MM.1S (cell line): ENCODE measurements at regions not wholly inside any gene's neighbourhood (a gene's known extent, or its start where the extent isn't known, plus 50 kb on each side); places are given as distances from the start of the nearest gene placed in this dataset.

ENCODE experiments used
- DNase-seq: peaks from one replicate; pipeline ENCODE4 v3.0.0-alpha.2; 2015
- H2AFZ ChIP-seq: fragments of 300-600 bp; sonication (generic); 2 replicates; pipeline ENCODE4 v1.6.0; 2016; ENCODE audit warnings: antibody characterized with exemption, low read length
- H3F3A ChIP-seq: fragments of 300-600 bp; sonication (generic); 2 replicates; pipeline ENCODE4 v1.6.1; 2016; ENCODE audit warnings: mild to moderate bottlenecking, antibody characterized with exemption, low read length, moderate library complexity, mixed read lengths; ENCODE audit not compliant: insufficient read depth
- H3K27ac ChIP-seq: fragments of 300-600 bp; sonication (generic); 2 replicates; pipeline ENCODE4 v1.5.1; 2016; ENCODE audit warnings: mild to moderate bottlenecking, low read length
- H3K27me3 ChIP-seq: fragments of 300-600 bp; sonication (generic); replicated peaks from 2 replicates; pipeline ENCODE4 v1.6.0; 2016; ENCODE audit warnings: low read length; ENCODE audit not compliant: insufficient read depth
- H3K36me3 ChIP-seq: fragments of 300-600 bp; sonication (generic); replicated peaks from 2 replicates; pipeline ENCODE4 v1.6.1; 2016; ENCODE audit warnings: mild to moderate bottlenecking, low read length, mixed read lengths; ENCODE audit not compliant: insufficient read depth
- H3K4me1 ChIP-seq: fragments of 300-600 bp; sonication (generic); 2 replicates; pipeline ENCODE4 v1.6.1; 2016; ENCODE audit warnings: low read length, mixed read lengths
- H3K4me2 ChIP-seq: fragments of 300-600 bp; sonication (generic); 2 replicates; pipeline ENCODE4 v1.6.0; 2016; ENCODE audit warnings: low read depth, low read length
- H3K4me3 ChIP-seq: fragments of 300-600 bp; sonication (generic); 2 replicates; pipeline ENCODE4 v1.5.1; 2016; ENCODE audit warnings: low read length, mixed read lengths
- H3K79me2 ChIP-seq: fragments of 300-600 bp; sonication (generic); 2 replicates; pipeline ENCODE4 v1.6.1; 2016; ENCODE audit warnings: mixed run types, low read length, mixed read lengths
- H3K9ac ChIP-seq: fragments of 300-600 bp; sonication (generic); 2 replicates; pipeline ENCODE4 v1.6.1; 2016; ENCODE audit warnings: low read length, mixed read lengths
- H3K9me2 ChIP-seq: fragments of 300-600 bp; sonication (generic); replicated peaks from 2 replicates; pipeline ENCODE4 v1.6.1; 2016; ENCODE audit warnings: mild to moderate bottlenecking, low read length, mixed read lengths; ENCODE audit not compliant: insufficient read depth
- H3K9me3 ChIP-seq: fragments of 300-600 bp; sonication (generic); replicated peaks from 2 replicates; pipeline ENCODE4 v1.6.1; 2016; ENCODE audit warnings: mild to moderate bottlenecking, low read length, mixed read lengths; ENCODE audit not compliant: insufficient read depth
- H4K20me1 ChIP-seq: fragments of 300-600 bp; sonication (generic); 2 replicates; pipeline ENCODE4 v1.6.1; 2016; ENCODE audit warnings: mild to moderate bottlenecking, low read length, moderate library complexity, mixed read lengths; ENCODE audit not compliant: insufficient read depth
- CTCF ChIP-seq: fragments of 300-600 bp; sonication (generic); IDR thresholded peaks from 2 replicates; pipeline ENCODE4 v1.5.1; 2016; ENCODE audit warnings: antibody characterized with exemption, low read length, mixed read lengths
- EZH2 ChIP-seq: fragments of 300-600 bp; sonication (generic); optimal IDR thresholded peaks from 2 replicates; pipeline ENCODE3; 2017; ENCODE audit warnings: low read depth, mild to moderate bottlenecking, antibody characterized with exemption, low read length, mixed read lengths
- EZH2phosphoT487 ChIP-seq: fragments of 300-600 bp; sonication (generic); IDR thresholded peaks from 2 replicates; pipeline ENCODE4 v1.6.1; 2018; ENCODE audit warnings: antibody characterized with exemption, low read length

DNA sequence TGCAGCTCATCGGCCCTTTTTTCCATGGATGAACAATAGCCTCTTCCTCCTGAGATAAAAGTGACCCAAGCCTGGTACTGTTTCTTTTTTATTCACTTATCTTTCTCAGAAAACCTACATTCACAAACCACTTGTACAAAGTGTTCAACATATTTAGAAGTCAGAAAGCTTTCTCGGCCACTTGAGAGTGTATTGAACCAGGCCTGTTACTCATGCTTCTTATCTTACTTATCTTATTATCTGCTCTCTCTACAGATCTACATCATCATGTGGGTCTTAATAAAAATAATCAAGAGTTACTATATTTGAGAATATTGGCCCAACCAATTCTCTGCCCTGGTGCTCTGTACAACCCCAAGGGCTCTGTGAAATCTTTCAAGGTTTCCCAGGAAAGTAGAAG is 242.1 kb downstream of the MREG start:
- H3F3A ChIP-seq, result no peaks in the 10 kb centered on the region
- no peaks in the 10 kb centered on the region for H3K9me3 ChIP-seq
- no peak for DNase-seq
- H3K27me3 ChIP-seq, result no peaks in the 10 kb centered on the region
- no peak overlapping the region for H3K4me2 ChIP-seq
- no peaks in the 10 kb centered on the region for H3K79me2 ChIP-seq
- TF ChIP-seq EZH2 (no peak), CTCF (no peak), EZH2phosphoT487 (no peak)
- no peak overlapping the region for H3K9ac ChIP-seq
- H3K9me2 ChIP-seq, result no peaks in the 10 kb centered on the region
- H4K20me1 ChIP-seq, result no peaks in the 10 kb centered on the region
- no peak overlapping the region for H3K4me3 ChIP-seq
- H3K36me3 ChIP-seq, result no peaks in the 10 kb centered on the region
- no peak overlapping the region for H3K27ac ChIP-seq
- H2AFZ ChIP-seq, result no peak overlapping the region
- no peaks in the 10 kb centered on the region for H3K4me1 ChIP-seq

- H3K9me3 ChIP-seq, result no peaks in the 10 kb centered on the region
- TF ChIP-seq EZH2 (no peak), CTCF (no peak), EZH2phosphoT487 (no peak)
- no peaks in the 10 kb centered on the region for H3K9me2 ChIP-seq
- H3K9ac ChIP-seq, result no peak overlapping the region
- no peak overlapping the region for H2AFZ ChIP-seq
- no peak for DNase-seq
- no peaks in the 10 kb centered on the region for H3F3A ChIP-seq
- no peak overlapping the region for H3K4me3 ChIP-seq
- no peaks in the 10 kb centered on the region for H3K79me2 ChIP-seq
- H3K27me3 ChIP-seq, result no peaks in the 10 kb centered on the region
- no peaks in the 10 kb centered on the region for H3K4me1 ChIP-seq
- no peak overlapping the region for H3K4me2 ChIP-seq
- no peak overlapping the region for H3K27ac ChIP-seq
- H3K36me3 ChIP-seq, result no peaks in the 10 kb centered on the region
- no peaks in the 10 kb centered on the region for H4K20me1 ChIP-seq
These were observed 242.7 kb downstream of the MREG start for GRCh38 chr2:215770668-215771067.

DNA sequence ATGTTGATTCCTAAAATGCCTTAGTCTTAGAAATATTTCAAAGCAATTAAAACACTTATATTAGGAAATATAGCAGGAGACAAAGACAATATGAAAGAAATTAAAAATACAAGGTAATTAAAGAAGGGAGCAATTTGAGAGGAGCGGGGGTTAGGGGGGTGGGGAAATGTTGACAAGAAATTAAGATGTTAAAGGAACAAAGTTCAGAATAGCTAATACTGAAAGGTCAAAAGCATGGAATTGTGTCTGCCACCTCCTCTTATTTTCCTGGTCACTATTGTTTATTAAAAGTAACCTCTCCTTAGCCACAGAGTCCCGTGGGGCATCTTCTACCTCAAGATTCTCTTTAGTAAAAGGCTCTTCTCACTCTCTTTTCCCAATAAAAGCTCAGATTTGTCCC is 244.1 kb downstream of the MREG start:
- Histone ChIP-seq H3K4me2 (no peak overlapping the region), H3F3A (no peaks in the 10 kb centered on the region), H3K4me1 (no peaks in the 10 kb centered on the region), H4K20me1 (no peaks in the 10 kb centered on the region), H3K9ac (no peak overlapping the region), H3K9me2 (no peaks in the 10 kb centered on the region), H2AFZ (no peak overlapping the region), H3K79me2 (no peaks in the 10 kb centered on the region), H3K27ac (no peak overlapping the region), H3K9me3 (no peaks in the 10 kb centered on the region), H3K36me3 (no peaks in the 10 kb centered on the region), H3K27me3 (no peaks in the 10 kb centered on the region), H3K4me3 (no peak overlapping the region)
- TF ChIP-seq CTCF, result no peak
- TF ChIP-seq EZH2phosphoT487, result no peak
- no peak for TF ChIP-seq EZH2
- no peak for DNase-seq

DNA sequence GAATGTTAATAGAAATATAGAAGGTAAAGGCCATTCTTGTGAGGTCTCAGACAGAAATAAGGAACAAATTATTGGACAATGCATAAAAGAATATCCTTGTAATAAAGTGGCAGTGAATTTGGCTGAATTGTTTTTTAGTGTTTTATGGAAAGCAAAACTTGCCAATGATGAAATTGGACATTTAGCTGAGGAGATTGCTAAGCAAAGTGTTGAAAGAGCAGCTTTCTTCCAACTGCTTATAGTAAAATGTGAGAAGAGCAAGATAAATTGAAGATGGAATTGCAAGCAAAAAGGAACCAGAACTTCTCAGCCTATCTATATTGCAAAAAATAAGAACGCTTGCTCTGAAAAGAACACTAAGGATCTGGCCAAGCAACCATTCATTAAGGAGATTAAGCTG is 245.7 kb downstream of the MREG start:
- Histone ChIP-seq H3K9me2 (no peaks in the 10 kb centered on the region), H3F3A (no peaks in the 10 kb centered on the region), H3K9ac (no peak overlapping the region), H3K4me3 (no peak overlapping the region), H3K79me2 (no peaks in the 10 kb centered on the region), H3K27me3 (no peaks in the 10 kb centered on the region), H3K4me1 (no peaks in the 10 kb centered on the region), H4K20me1 (no peaks in the 10 kb centered on the region), H3K27ac (no peak overlapping the region), H3K9me3 (no peaks in the 10 kb centered on the region), H3K36me3 (no peaks in the 10 kb centered on the region), H3K4me2 (no peak overlapping the region), H2AFZ (no peak overlapping the region)
- TF ChIP-seq EZH2 (no peak), CTCF (no peak), EZH2phosphoT487 (no peak)
- DNase-seq, result no peak
